Inferior parietal cortex (tissue), 1 donor: ENCODE measurements at regions not wholly inside any gene's neighbourhood (a gene's known extent, or its start where the extent isn't known, plus 50 kb on each side); places are given as distances from the start of the nearest gene placed in this dataset.

Experiments used
- DNase-seq: peaks from one replicate; pipeline ENCODE4 v3.0.0-alpha.2; 2016; ENCODE audit errors: extremely low spot score

DNA sequence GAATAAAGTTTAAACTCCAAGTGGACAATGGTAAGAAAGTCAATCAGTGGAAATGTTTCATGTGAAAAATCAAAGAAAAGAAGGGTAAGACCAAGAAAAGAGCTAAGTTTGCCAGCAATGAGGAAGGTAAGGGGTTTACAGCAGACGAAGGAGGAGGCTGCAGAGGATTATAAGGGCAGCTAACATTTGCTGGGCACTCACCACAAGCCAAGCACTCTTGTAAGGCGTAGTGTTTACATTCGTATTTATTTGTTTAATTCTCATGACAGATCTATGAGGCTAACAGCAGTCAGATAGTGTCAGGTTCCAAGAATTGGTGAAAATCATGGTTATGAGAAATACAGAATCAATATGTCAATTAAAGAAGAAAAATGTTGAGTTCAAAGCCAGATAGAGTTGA is 75.2 kb upstream of the NGF start:
- no peak for DNase-seq

DNA sequence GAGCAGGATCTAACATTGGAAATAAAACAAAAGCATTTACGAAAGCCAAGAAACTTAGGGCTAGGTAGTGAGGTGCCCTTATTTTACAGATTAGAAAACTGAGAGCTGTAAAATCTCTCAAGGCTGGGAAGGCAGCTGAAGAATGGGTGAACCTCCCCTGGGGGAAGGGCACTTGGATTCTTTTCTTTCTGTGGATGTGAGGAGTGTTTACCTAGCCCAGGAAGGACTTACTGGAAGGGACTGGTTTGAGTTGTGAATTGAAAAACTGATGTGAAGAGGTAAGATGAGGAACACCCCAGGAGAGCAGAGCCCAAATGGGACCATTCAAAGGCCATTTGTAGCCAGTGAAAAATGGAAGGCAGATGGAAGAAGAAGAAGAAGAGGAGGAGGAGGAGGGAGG is 74.7 kb upstream of the NGF start:
- DNase-seq = no peak

DNA sequence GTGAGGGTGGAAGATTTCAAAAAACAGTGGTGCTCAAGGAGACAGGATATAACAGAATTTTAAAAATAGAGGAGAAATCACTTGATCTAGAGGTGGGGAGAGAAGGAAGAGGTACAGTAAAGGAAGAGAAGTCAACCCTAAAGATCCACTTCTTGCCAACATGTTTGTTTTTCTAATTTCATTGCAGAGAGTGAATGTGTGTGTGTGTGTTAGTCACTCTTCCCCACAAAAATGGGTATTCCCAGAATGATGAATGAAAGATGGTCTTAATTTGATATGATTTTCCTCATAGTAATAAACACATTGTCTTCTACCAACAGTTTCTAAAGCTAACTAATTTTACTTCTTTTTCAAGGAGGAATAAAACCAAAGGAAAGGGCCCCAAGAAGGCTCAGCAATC is 74.2 kb upstream of the NGF start:
- DNase-seq = no peak

DNA sequence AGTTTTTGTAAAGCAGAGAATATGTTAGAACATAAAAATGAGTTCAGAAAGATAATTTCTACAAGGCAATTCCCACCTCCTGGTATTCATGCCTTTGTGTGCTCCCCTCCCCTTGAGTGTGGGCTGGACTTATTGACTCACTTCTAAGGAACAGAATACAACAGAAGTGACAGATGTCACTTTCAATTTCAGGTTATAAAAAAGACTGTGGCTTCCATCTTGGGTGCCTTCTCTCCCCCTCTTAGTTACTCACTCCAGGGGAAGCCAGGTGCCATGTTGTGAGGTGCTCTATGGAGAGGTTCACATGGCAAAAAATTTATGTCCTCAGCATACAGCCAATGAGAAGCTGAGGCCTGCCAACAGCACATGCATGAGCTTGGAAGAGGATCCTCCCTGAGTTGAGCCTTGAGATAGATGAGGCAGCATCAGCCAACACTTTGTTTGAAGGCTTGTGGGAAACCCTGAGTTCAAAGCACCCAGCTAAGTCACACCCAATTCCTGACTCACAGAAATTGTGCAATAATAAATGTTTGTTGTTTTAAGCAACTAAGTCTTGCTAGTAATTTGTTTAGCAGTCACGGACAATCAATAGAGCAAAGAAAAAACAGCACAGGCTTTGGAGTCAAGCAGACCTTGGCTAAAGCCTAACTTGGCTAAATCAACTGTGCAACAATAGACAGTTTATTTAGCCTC is 73.5 kb upstream of the NGF start:
- DNase-seq = no peak

DNA sequence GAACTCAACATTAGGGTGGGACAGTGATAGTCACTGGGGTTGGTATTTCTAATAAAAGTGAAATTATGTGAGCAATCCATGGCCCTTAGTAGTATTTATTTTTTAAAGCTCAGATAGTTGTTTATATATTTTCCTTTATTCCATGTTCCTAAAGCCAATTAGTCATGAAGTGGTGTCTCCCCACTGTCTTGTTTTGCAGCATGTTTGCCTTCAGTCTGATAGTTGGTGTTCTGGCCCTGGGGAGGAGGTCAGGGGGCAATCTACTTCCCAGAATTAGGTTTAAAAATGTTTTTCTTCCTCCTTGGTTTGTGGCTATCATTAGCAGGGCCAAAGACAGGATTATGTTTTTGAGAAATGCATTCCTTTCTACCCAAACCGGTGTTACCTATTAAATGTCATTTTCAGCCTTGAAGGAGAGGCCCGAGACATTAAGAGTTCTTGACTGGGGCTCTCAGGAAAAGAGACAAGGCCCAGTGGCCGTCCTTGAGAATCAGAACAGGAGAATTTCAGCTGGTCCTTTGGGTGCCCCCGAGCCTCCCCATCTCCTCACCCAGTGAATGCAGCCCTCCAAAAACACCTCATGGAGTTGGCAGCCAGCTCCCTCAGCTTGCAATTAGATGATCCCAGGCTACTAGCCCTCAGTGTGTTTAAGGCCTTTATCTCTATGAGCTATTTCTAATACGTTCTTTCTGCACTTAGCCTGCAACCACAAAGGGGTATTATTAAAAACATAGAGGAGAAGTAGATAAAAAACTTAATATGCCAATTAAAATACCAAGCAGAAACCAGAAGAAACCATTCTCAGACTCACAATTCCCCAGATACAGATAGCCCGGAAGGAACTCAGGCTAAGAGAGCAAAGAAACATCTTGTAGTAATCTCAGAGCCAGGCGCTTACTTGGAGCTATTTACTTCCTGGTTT is 71.3 kb upstream of the NGF start:
- no peak for DNase-seq

DNA sequence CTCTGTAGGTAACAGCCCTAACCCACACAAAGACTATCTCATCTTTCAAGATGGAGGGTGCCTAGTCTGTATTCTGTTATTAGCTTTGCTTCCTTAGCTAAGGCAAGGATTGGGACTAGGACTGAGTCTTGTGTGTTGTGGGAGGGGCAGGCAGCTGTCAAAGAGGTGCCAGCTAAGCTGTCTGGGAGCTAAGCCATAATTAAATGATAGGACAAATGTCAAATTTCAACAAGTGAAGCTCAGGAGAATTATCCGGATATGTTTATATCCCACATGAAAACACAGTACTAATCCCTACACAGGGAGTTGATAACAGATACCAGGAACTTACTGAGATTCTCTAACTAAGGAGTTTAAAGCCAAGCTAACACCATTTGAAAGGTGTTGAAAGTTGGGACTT is 70.5 kb upstream of the NGF start:
- no peak for DNase-seq

DNA sequence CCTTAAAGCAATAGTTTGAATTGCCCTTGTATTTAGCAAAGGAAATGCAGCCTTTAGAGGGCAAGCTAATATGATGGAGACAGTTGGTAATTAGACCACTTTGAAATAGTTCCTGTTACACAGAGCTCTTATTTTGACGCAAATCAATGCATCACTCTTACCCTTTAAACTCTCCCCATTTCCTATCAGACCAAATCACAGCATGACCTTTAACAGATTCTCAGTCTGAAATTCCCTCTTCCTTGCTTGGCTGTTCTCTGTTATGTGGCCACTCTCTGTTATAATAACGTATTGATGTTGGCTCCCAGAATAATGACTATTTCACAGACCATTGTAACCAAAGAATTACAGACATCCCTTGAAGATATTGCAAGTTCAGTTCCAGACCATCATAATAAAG is 66.9 kb upstream of the NGF start:
- DNase-seq = no peak

DNA sequence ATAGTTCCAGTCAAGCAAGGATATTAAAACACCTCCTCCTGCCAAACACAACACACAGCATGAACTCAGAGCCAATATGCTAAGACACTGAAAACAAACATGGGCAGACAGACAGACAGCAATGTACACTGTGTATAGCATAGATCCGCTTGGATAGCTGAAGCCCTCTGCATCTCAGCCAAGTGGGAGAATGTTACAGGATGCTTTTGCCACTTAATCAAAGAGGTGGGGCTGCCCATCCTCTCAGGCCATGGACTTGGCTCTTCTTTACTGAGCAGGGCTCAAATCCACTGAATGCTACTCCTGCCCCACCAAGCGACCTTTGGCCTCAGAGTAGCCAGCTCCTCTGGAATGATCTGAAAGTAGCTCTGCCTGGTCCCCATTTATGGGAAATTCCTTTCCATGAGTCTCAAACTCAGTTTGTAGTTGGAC is 64.7 kb upstream of the NGF start:
- no peak for DNase-seq

DNA sequence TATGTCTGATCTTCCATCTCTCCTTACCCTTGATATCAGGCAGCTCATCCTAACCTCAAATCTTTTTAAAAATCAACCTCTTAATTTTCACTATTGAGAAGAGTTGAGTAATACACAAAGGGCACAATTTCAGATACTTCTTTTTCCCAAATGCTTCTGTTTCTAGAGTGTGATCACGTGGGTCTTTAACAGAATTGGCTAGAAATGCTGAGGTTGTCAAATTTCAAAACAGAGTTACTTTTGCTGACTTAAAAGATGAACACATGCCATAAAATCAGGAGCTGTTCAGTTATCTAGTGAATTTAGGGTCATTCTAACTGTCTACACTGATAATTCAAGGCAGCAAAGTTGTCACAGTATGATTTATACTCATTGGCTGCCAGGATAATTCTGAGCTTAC is 63.6 kb upstream of the NGF start:
- DNase-seq = no peak

DNA sequence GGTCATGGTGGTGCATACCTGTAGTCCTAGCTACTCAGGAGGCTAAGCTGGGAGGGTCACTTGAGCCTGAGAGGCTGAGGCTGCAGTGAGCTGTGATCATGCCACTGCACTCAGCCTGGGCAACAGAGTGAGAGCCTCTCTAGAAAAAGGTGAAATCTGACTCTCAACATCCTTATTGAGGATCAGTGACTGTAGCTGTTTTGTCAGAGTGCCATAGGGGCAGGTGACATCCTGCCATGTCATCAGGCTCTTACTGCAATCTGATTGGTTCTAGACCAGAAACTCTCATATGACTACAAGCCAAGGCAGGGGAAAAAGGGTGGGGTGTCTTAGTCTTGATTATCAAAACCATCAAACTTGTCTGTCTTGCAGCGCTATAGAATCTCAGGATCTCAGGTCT is 62.8 kb upstream of the NGF start:
- no peak for DNase-seq

DNA sequence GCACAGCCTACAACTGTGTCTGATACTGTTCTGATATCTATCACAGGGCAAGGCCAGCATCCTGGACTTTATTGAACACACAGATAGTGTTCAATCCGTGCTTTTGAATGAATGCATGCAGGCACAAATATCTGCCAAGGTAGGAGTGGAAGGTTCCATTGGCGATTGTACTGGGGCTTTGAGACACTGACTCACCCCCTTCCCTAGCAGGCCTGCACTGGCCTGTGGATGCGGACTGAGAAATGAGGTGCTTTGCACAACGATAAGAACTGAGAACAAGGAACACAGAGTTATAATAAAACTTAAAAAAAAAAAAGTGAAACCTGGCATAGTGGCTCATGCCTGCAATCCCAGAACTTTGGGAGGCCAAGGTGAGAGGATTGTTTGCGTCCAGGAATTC is 62.4 kb upstream of the NGF start:
- no peak for DNase-seq

DNA sequence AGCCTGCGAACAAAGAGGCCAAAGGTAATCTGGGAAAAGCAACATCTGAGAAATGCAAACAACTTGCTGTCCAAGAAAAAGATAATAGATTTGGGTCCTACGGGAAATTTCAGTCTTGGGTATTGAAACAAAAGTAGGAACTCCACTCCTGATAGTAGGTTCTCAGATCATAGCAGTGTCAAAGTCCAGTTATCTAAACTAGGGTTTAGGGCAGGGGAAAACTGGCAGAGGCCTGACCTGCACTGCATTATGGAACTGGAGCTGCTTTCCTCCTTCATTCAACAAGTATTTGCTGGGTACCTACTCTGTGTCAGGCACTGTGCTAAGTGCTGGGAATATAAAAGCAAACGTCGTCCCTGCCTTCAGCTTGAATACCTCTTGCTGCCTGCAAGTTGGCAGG is 60.7 kb upstream of the NGF start:
- DNase-seq = no peak
